ENCODE measurements at regions not wholly inside any gene's neighbourhood (a gene's known extent, or its start where the extent isn't known, plus 50 kb on each side); places are given as distances from the start of the nearest gene placed in this dataset.
A peak's percentile ranks its signal among the peaks of the same experiment; 100 is the strongest.

- no peak overlapping the region for H3K27ac ChIP-seq (ENCODE audit: insufficient read depth in 1 of 2, low read depth in 1 of 2, low read length in 2 of 2, poor library complexity in 1 of 2, severe bottlenecking in 2 of 2)
- H3K4me1 ChIP-seq (ENCODE audit: control extremely low read depth in 1 of 4, control insufficient read depth in 4 of 4, insufficient read depth in 4 of 4, low read length in 3 of 4) = no peaks in the 10 kb centered on the region
- no peaks in the 10 kb centered on the region for H3K27me3 ChIP-seq (replicated peaks in 2 of 5; ENCODE audit: control insufficient read depth in 4 of 5, insufficient read depth in 5 of 5, low read length in 4 of 5)
- no peak overlapping the region for H3K4me3 ChIP-seq (ENCODE audit: control insufficient read depth in 1 of 7, extremely low read depth in 1 of 7, insufficient read depth in 4 of 7, low read depth in 2 of 7, low read length in 6 of 7)
- H3K36me3 ChIP-seq (ENCODE audit: control insufficient read depth in 4 of 4, insufficient read depth in 4 of 4, low read length in 3 of 4) = no peaks in the 10 kb centered on the region
- H3K9me3 ChIP-seq (ENCODE audit: control extremely low read depth in 1 of 5, control insufficient read depth in 4 of 5, insufficient read depth in 2 of 5, low read depth in 1 of 5, low read length in 4 of 5) = no peaks in the 10 kb centered on the region
- POLR2A ChIA-PET = no interaction called here
- 100% methylated on average over 1 of the region's 1 CpG for WGBS (ENCODE audit: insufficient coverage)
- DNase-seq = no peak
- CTCF ChIA-PET = interaction anchor here (1.0 kb wide), 1 partner anchor 1292 kb away, joined by 3 read pairs; no protein-coding TSS in a partner anchor
These were observed 1029.5 kb upstream of the INTU start for GRCh38 chr4:126603210-126603609.

GRCh38 chr4:126603825-126604224 is 1028.9 kb upstream of the INTU start:
- Histone ChIP-seq H3K9me3 (ENCODE audit: control extremely low read depth in 1 of 5, control insufficient read depth in 4 of 5, insufficient read depth in 2 of 5, low read depth in 1 of 5, low read length in 4 of 5) (no peaks in the 10 kb centered on the region), H3K36me3 (ENCODE audit: control insufficient read depth in 4 of 4, insufficient read depth in 4 of 4, low read length in 3 of 4) (no peaks in the 10 kb centered on the region), H3K4me1 (ENCODE audit: control extremely low read depth in 1 of 4, control insufficient read depth in 4 of 4, insufficient read depth in 4 of 4, low read length in 3 of 4) (no peaks in the 10 kb centered on the region), H3K27me3 (replicated peaks in 2 of 5; ENCODE audit: control insufficient read depth in 4 of 5, insufficient read depth in 5 of 5, low read length in 4 of 5) (no peaks in the 10 kb centered on the region), H3K27ac (ENCODE audit: insufficient read depth in 1 of 2, low read depth in 1 of 2, low read length in 2 of 2, poor library complexity in 1 of 2, severe bottlenecking in 2 of 2) (no peak overlapping the region), H3K4me3 (ENCODE audit: control insufficient read depth in 1 of 7, extremely low read depth in 1 of 7, insufficient read depth in 4 of 7, low read depth in 2 of 7, low read length in 6 of 7) (no peak overlapping the region)
- ChIA-PET CTCF (interaction anchor here (1.0 kb wide), 1 partner anchor 1292 kb away, joined by 3 read pairs; no protein-coding TSS in a partner anchor), POLR2A (no interaction called here)
- DNase-seq = no peak
- WGBS (ENCODE audit: insufficient coverage) = 100% methylated on average over 2 of the region's 2 CpGs

GRCh38 chr4:126604268-126604867 is 1028.4 kb upstream of the INTU start:
- Histone ChIP-seq H3K4me1 (ENCODE audit: control extremely low read depth in 1 of 4, control insufficient read depth in 4 of 4, insufficient read depth in 4 of 4, low read length in 3 of 4) (no peaks in the 10 kb centered on the region), H3K4me3 (ENCODE audit: control insufficient read depth in 1 of 7, extremely low read depth in 1 of 7, insufficient read depth in 4 of 7, low read depth in 2 of 7, low read length in 6 of 7) (no peak overlapping the region), H3K9me3 (ENCODE audit: control extremely low read depth in 1 of 5, control insufficient read depth in 4 of 5, insufficient read depth in 2 of 5, low read depth in 1 of 5, low read length in 4 of 5) (no peaks in the 10 kb centered on the region), H3K27ac (ENCODE audit: insufficient read depth in 1 of 2, low read depth in 1 of 2, low read length in 2 of 2, poor library complexity in 1 of 2, severe bottlenecking in 2 of 2) (no peak overlapping the region), H3K36me3 (ENCODE audit: control insufficient read depth in 4 of 4, insufficient read depth in 4 of 4, low read length in 3 of 4) (no peaks in the 10 kb centered on the region), H3K27me3 (replicated peaks in 2 of 5; ENCODE audit: control insufficient read depth in 4 of 5, insufficient read depth in 5 of 5, low read length in 4 of 5) (no peaks in the 10 kb centered on the region)
- CTCF ChIA-PET = no interaction called here
- WGBS (ENCODE audit: insufficient coverage) = no CpG with 5 or more reads among the region's 3 CpGs
- POLR2A ChIA-PET = no interaction called here
- peak in 2 of 3 donors; percentile 26 to 29 for DNase-seq

- POLR2A ChIA-PET = no interaction called here
- Histone ChIP-seq H3K4me3 (ENCODE audit: control insufficient read depth in 1 of 7, extremely low read depth in 1 of 7, insufficient read depth in 4 of 7, low read depth in 2 of 7, low read length in 6 of 7) (no peak overlapping the region), H3K36me3 (ENCODE audit: control insufficient read depth in 4 of 4, insufficient read depth in 4 of 4, low read length in 3 of 4) (no peaks in the 10 kb centered on the region), H3K27me3 (replicated peaks in 2 of 5; ENCODE audit: control insufficient read depth in 4 of 5, insufficient read depth in 5 of 5, low read length in 4 of 5) (no peaks in the 10 kb centered on the region), H3K4me1 (ENCODE audit: control extremely low read depth in 1 of 4, control insufficient read depth in 4 of 4, insufficient read depth in 4 of 4, low read length in 3 of 4) (no peaks in the 10 kb centered on the region), H3K27ac (ENCODE audit: insufficient read depth in 1 of 2, low read depth in 1 of 2, low read length in 2 of 2, poor library complexity in 1 of 2, severe bottlenecking in 2 of 2) (no peak overlapping the region), H3K9me3 (ENCODE audit: control extremely low read depth in 1 of 5, control insufficient read depth in 4 of 5, insufficient read depth in 2 of 5, low read depth in 1 of 5, low read length in 4 of 5) (no peaks in the 10 kb centered on the region)
- no peak for DNase-seq
- CTCF ChIA-PET = no interaction called here
- no CpG with 5 or more reads among the region's 1 CpG for WGBS (ENCODE audit: insufficient coverage)
These were observed 1021.8 kb upstream of the INTU start for GRCh38 chr4:126610933-126611332.

- H3K27me3 ChIP-seq (replicated peaks in 2 of 5; ENCODE audit: control insufficient read depth in 4 of 5, insufficient read depth in 5 of 5, low read length in 4 of 5) = no peaks in the 10 kb centered on the region
- H3K4me3 ChIP-seq (ENCODE audit: control insufficient read depth in 1 of 7, extremely low read depth in 1 of 7, insufficient read depth in 4 of 7, low read depth in 2 of 7, low read length in 6 of 7) = no peak overlapping the region
- ChIA-PET CTCF (no interaction called here), POLR2A (no interaction called here)
- H3K27ac ChIP-seq (ENCODE audit: insufficient read depth in 1 of 2, low read depth in 1 of 2, low read length in 2 of 2, poor library complexity in 1 of 2, severe bottlenecking in 2 of 2) = no peak overlapping the region
- DNase-seq = no peak
- WGBS (ENCODE audit: insufficient coverage) = 50% methylated on average over 2 of the region's 4 CpGs
- H3K9me3 ChIP-seq (ENCODE audit: control extremely low read depth in 1 of 5, control insufficient read depth in 4 of 5, insufficient read depth in 2 of 5, low read depth in 1 of 5, low read length in 4 of 5) = no peaks in the 10 kb centered on the region
- H3K4me1 ChIP-seq (ENCODE audit: control extremely low read depth in 1 of 4, control insufficient read depth in 4 of 4, insufficient read depth in 4 of 4, low read length in 3 of 4) = no peaks in the 10 kb centered on the region
- H3K36me3 ChIP-seq (ENCODE audit: control insufficient read depth in 4 of 4, insufficient read depth in 4 of 4, low read length in 3 of 4) = no peaks in the 10 kb centered on the region
These were observed 1020.9 kb upstream of the INTU start for GRCh38 chr4:126611900-126612299.

GRCh38 chr4:126614356-126614855 is 1018.4 kb upstream of the INTU start:
- Histone ChIP-seq H3K9me3 (ENCODE audit: control extremely low read depth in 1 of 5, control insufficient read depth in 4 of 5, insufficient read depth in 2 of 5, low read depth in 1 of 5, low read length in 4 of 5) (no peaks in the 10 kb centered on the region), H3K27me3 (replicated peaks in 2 of 5; ENCODE audit: control insufficient read depth in 4 of 5, insufficient read depth in 5 of 5, low read length in 4 of 5) (no peaks in the 10 kb centered on the region), H3K4me3 (ENCODE audit: control insufficient read depth in 1 of 7, extremely low read depth in 1 of 7, insufficient read depth in 4 of 7, low read depth in 2 of 7, low read length in 6 of 7) (no peak overlapping the region), H3K36me3 (ENCODE audit: control insufficient read depth in 4 of 4, insufficient read depth in 4 of 4, low read length in 3 of 4) (no peaks in the 10 kb centered on the region), H3K4me1 (ENCODE audit: control extremely low read depth in 1 of 4, control insufficient read depth in 4 of 4, insufficient read depth in 4 of 4, low read length in 3 of 4) (no peaks in the 10 kb centered on the region), H3K27ac (ENCODE audit: insufficient read depth in 1 of 2, low read depth in 1 of 2, low read length in 2 of 2, poor library complexity in 1 of 2, severe bottlenecking in 2 of 2) (no peak overlapping the region)
- DNase-seq = no peak
- CTCF ChIA-PET = interaction anchor here (0.6 kb wide), 1 partner anchor 233 kb away, joined by 3 read pairs; no protein-coding TSS in a partner anchor
- WGBS (ENCODE audit: insufficient coverage) = 94% methylated on average over 8 of the region's 8 CpGs
- POLR2A ChIA-PET = no interaction called here

- Histone ChIP-seq H3K36me3 (ENCODE audit: control insufficient read depth in 4 of 4, insufficient read depth in 4 of 4, low read length in 3 of 4) (no peaks in the 10 kb centered on the region), H3K27ac (ENCODE audit: insufficient read depth in 1 of 2, low read depth in 1 of 2, low read length in 2 of 2, poor library complexity in 1 of 2, severe bottlenecking in 2 of 2) (no peak overlapping the region), H3K27me3 (replicated peaks in 2 of 5; ENCODE audit: control insufficient read depth in 4 of 5, insufficient read depth in 5 of 5, low read length in 4 of 5) (no peaks in the 10 kb centered on the region), H3K9me3 (ENCODE audit: control extremely low read depth in 1 of 5, control insufficient read depth in 4 of 5, insufficient read depth in 2 of 5, low read depth in 1 of 5, low read length in 4 of 5) (no peaks in the 10 kb centered on the region), H3K4me3 (ENCODE audit: control insufficient read depth in 1 of 7, extremely low read depth in 1 of 7, insufficient read depth in 4 of 7, low read depth in 2 of 7, low read length in 6 of 7) (no peak overlapping the region), H3K4me1 (ENCODE audit: control extremely low read depth in 1 of 4, control insufficient read depth in 4 of 4, insufficient read depth in 4 of 4, low read length in 3 of 4) (no peaks in the 10 kb centered on the region)
- no peak for DNase-seq
- ChIA-PET POLR2A (no interaction called here), CTCF (no interaction called here)
- 100% methylated on average over 1 of the region's 3 CpGs for WGBS (ENCODE audit: insufficient coverage)
These were observed 1016.0 kb upstream of the INTU start for GRCh38 chr4:126616795-126617194.
